ENCODE measurements at regions not wholly inside any gene's neighbourhood (a gene's known extent, or its start where the extent isn't known, plus 50 kb on each side); places are given as distances from the start of the nearest gene placed in this dataset.
"Not testable (repeated sequence)": the region's sequence is repeated elsewhere in the genome, so short reads cannot be mapped to it uniquely, and the experiment has no call there.

DNA sequence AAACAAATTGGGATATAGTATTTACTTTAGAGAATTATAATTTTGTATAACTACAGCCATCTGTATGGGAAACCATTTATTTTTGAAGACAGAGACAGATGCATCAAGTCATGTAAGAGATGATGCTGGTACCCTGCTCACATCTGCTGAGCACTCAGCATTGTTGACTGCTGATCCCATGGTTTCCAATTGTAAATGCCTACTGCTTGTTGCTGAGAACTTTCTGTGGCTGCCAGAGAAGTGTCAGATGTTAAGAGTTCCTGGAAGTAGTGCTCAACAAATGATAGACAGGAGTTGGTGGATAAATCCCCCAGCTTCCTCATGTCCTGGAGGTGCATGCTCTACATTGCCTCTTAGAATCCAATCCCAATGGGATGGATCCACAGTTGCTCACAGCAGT lies 167.1 kb downstream of the OXSM start:
- DNase-seq, result no peak

GRCh38 chr3:25960776-25961175 lies 170.9 kb downstream of the OXSM start:
- DNase-seq, result no peak

DNA sequence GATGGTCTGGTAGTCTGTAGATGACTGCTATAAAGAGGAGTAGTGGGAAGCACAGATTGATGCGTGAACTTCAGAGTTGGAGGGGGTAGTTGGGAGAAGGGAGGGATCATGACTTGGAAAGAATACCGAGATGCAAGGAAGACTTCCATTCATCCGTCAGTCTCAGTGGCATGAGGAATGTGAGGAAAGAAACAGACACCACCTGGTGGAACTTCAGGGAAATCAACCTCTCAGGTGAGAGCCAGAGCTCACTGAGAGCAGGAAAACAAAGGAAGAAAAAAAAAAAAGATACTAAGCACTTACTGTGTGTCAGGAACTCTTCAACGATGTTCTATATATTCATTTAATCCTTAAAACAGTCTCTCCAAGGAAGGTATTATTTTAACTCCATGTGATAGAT lies 172.4 kb downstream of the OXSM start:
- no peak for DNase-seq

- DNase-seq, result no peak
Measured at GRCh38 chr3:25964141-25964540, 174.3 kb downstream of the OXSM start.

DNA sequence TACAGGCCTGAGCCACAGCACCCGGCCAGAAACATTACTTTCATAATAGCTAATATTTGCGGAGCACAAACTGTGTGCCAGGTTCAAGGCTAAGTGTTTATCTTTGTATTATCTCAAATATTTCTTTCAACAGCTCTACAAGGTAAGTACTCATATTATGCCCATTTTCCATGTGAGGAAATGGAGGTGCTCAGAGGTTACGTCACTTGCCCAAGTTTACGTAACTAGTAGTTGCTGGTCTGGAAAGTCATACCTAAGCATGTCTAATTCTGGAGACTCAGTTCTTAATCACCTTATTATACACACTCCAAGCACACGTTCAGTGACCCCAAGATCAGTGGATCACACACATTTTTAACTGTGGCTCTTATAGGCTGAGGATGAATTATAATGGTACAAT lies 177.5 kb downstream of the OXSM start:
- no peak for DNase-seq

DNA sequence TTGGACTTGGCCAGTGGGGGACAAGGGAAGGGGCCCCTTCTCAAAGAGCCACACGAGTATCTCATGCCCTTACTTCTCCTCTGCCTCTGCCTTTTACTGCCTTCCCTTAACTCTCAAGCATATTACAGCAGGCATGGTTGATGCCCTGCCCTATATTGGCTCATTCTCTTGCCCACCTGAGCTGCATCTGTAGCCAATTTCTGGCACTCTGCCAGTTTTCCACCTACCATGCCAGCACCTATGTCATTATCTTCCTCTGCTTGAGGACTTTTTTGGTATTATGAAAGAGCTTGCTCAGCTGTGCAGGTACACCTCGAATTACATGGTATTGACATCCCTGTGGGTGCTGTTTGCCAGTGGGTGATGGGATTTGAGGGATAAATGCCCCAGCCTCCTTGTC lies 181.8 kb downstream of the OXSM start:
- no peak for DNase-seq

GRCh38 chr3:25973122-25973521 lies 183.2 kb downstream of the OXSM start:
- DNase-seq, result no peak

GRCh38 chr3:25982756-25983155 lies 192.9 kb downstream of the OXSM start:
- no peak for DNase-seq

- DNase-seq, result no peak
Measured at GRCh38 chr3:25985621-25986020, 195.7 kb downstream of the OXSM start.

- no peak for DNase-seq
Measured at GRCh38 chr3:25992606-25993005, 202.7 kb downstream of the OXSM start.

DNA sequence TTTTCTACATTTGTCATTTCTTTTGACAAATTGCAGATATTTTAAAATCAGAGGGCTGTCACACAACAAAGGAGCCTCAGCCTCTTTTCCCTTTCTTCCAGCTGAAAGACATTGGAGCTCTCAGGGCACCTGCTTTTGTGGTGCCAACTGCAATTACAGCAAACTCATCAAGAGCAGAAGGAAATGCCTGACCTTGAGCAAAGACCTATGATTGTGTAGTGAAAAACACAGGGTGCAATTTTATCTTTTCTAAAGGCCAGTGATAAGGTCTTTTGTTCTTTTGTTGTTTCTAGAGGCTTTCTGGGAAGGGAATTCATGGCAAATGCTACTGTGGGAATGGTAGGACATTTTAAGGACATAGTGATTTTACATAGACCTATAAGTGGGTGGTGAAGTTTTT lies 214.3 kb downstream of the OXSM start:
- no peak for DNase-seq

- no peak for DNase-seq
Measured at GRCh38 chr3:26011276-26011675, 221.4 kb downstream of the OXSM start.

GRCh38 chr3:26012241-26012745 lies 222.4 kb downstream of the OXSM start:
- DNase-seq, result no peak

- no peak for DNase-seq
Measured at GRCh38 chr3:26015752-26016151, 225.9 kb downstream of the OXSM start.

DNA sequence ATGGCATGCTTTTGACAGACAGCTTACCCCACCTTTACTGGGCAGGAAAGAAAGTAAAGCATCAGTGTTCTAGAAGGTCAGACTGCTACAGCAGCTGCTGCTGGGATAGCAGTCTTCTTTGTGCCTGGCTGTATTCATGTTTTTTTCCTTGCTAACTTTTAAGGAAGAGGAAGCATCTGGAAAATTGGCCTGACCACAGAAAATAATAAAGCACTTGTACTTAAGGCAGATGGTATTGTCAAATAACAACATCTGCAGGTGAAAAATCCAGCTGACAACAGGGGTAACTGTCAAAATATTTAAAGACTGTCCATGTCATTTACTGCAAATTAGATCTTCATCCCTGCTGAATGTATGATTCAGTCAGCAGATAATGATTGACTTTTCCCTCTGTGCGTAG lies 229.0 kb downstream of the OXSM start:
- DNase-seq, result no peak

GRCh38 chr3:26024206-26024605 lies 234.3 kb downstream of the OXSM start:
- not testable (repeated sequence) for DNase-seq

DNA sequence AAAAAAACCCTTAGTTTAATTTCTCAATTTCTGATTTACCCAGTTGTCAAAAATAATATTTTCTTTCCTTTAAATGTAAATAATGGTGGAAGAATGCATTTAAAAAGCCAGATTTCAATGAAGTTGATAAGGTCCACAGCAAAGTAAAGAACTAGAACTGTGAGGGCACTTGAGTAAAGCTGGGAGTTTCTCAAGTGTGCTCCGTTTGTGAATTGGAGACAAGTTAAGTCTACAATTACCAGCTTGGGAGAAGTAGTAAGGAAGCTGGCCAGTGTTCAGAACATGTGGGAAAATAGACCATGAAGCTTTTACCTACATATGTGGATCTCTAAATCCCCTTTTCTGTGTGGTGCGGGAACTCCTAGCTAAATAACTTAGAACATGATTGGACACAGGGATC lies 239.4 kb downstream of the OXSM start:
- no peak for DNase-seq

GRCh38 chr3:26042126-26042525 lies 252.2 kb downstream of the OXSM start:
- DNase-seq, result not testable (repeated sequence)

GRCh38 chr3:26049951-26050350 lies 260.1 kb downstream of the OXSM start:
- DNase-seq, result no peak

DNA sequence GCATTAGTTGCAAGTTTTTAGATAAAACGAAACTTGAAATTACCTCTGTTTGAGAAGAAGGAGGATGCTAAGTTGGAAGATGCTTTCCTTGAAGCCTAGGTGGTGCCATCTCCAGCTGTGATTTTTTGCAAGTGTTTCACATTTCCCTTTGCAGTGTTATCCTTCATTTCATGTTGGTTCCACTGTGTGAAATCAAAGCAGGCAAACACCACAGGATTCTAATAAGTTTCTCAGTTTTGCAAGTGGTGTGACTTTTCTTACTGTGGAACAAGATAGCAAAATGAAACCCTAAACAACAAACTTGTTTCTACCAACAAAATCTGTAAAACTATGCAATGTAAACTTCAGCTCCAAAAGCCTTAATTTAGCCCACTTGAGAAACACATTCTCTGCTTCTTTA lies 260.9 kb downstream of the OXSM start:
- no peak for DNase-seq

DNA sequence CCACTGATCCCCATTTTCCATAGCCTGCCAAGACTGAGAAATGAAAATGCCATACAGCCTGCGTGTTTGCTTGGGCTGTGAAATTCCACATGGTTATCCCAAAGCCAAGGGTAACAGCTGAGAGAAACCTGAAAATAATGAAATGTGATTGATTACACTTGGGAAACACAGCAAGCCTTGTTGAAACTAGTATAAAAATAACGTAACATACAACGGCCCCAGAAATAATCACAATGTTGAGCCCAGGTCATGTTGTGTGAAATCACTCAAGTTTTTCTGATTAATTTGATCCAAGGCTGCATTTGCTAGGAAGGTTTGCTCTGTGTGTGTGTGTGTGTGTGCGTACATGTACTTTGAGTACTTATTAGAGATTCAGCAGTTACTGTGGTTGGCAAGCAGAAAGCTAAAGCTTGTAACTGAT lies 269.0 kb downstream of the OXSM start:
- DNase-seq, result peak; percentile 55

GRCh38 chr3:26061947-26062346 lies 272.1 kb downstream of the OXSM start:
- no peak for DNase-seq

GRCh38 chr3:26064297-26064696 lies 274.4 kb downstream of the OXSM start:
- no peak for DNase-seq

DNA sequence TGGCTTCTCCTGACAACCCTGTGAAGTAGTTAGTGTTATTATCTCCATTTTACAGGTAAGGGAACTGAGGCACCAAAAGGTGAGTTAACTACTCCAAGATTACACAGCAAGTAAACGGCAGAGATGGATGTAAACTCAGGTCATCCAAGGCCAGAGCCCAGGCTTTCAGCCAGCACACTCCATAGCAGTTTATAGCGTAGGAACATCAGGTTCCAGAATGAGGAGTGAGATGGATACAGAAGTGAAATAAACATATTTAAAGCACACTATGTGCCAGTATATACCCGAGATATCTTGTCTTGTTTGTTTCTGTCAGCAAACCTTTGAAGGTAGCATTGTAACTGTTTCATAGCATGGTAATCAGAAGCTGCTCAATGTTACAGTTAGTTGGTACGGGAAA lies 279.0 kb downstream of the OXSM start:
- DNase-seq, result no peak

DNA sequence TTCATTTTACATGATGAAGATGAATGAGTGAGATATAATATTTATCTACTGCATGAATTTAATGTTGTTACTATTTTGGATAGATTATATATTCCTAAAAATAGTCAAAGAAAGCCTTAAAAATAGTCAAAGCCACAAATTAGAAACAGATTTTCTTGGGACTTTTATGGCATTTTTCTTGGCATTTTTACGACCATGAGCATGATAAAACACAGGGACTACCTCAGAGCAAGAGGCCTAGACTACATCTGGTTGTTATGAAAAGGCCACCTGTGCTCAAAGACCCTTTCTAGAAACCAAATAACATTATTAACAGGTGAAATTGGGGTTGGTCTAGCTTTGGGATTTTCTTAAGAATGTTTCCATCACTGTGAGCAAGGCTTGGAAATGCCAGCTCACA lies 281.0 kb downstream of the OXSM start:
- DNase-seq, result no peak

- DNase-seq, result no peak
Measured at GRCh38 chr3:26074080-26074479, 284.2 kb downstream of the OXSM start.

All from right forelimb (tissue), 1 donor.